ENCODE measurements at regions not wholly inside any gene's neighbourhood (a gene's known extent, or its start where the extent isn't known, plus 50 kb on each side); places are given as distances from the start of the nearest gene placed in this dataset.

- TF ChIP-seq PRDM1 (tag by site-specific recombination; IDR thresholded peaks at IDR 0.05) (no peak), YY1 (tag by site-specific recombination; IDR thresholded peaks at IDR 0.05) (no peak), OVOL3 (tag by site-specific recombination; IDR thresholded peaks at IDR 0.05) (no peak), CTCF (tag by site-specific recombination; IDR thresholded peaks at IDR 0.05) (no peak), MEIS1 (CRISPR knock-in tag; IDR thresholded peaks at IDR 0.05; ENCODE audit: borderline replicate concordance) (no peak), SCRT1 (tag by site-specific recombination; IDR thresholded peaks at IDR 0.05; ENCODE audit: borderline replicate concordance) (no peak), ZNF529 (tag by site-specific recombination; IDR thresholded peaks at IDR 0.05; ENCODE audit: insufficient replicate concordance) (no peak), ZNF677 (tag by site-specific recombination; IDR thresholded peaks at IDR 0.05) (no peak), ZNF23 (tag by site-specific recombination; IDR thresholded peaks at IDR 0.05; ENCODE audit: borderline replicate concordance) (no peak), MYNN (tag by site-specific recombination; IDR thresholded peaks at IDR 0.05; ENCODE audit: borderline replicate concordance) (no peak)
These were observed 109.8 kb upstream of the CPSF6 start for GRCh38 chr12:69129564-69129963.

All from HEK293 (cell line).